Progenitor cell of endocrine pancreas (in vitro differentiated cells): ENCODE measurements at regions not wholly inside any gene's neighbourhood (a gene's known extent, or its start where the extent isn't known, plus 50 kb on each side); places are given as distances from the start of the nearest gene placed in this dataset.

Experiments used
- DNase-seq: peaks from one replicate; pipeline ENCODE4 v3.0.0; 2021; ENCODE audit warnings: low spot score; ENCODE audit not compliant: unreplicated experiment
- H3K27ac Mint-ChIP-seq: 2 replicates; pipeline ENCODE4 v1.8.0; 2021; ENCODE audit warnings: mild to moderate bottlenecking, moderate library complexity, mixed read lengths
- H3K27me3 Mint-ChIP-seq: 2 replicates; pipeline ENCODE4 v1.8.0; 2021; ENCODE audit warnings: mixed read lengths
- H3K36me3 Mint-ChIP-seq: 2 replicates; pipeline ENCODE4 v1.8.0; 2022; ENCODE audit warnings: mixed read lengths; ENCODE audit not compliant: insufficient read depth
- H3K4me1 Mint-ChIP-seq: 2 replicates; pipeline ENCODE4 v1.8.0; 2021; ENCODE audit warnings: low read depth, mixed read lengths
- H3K4me3 Mint-ChIP-seq: 2 replicates; pipeline ENCODE4 v1.8.0; 2021; ENCODE audit warnings: low read depth, mild to moderate bottlenecking, moderate library complexity, mixed read lengths
- H3K9me3 Mint-ChIP-seq: 2 replicates; pipeline ENCODE4 v1.8.0; 2021; ENCODE audit warnings: low read depth, mixed read lengths
- CTCF ChIP-seq: fragments of 200-600 bp; sonication (generic); IDR thresholded peaks from one replicate; pipeline ENCODE4 v1.5.0; 2021; ENCODE audit warnings: antibody characterized with exemption, mild to moderate bottlenecking; ENCODE audit not compliant: unreplicated experiment

GRCh38 chr3:71854096-71854495 is 69.1 kb upstream of the PROK2 start:
- Mint-ChIP-seq H3K4me3 (no peak overlapping the region), H3K4me1 (no peaks in the 10 kb centered on the region), H3K27me3 (peaks cover 22% of the 10 kb centered on the region), H3K9me3 (peaks cover 5% of the 10 kb centered on the region), H3K27ac (no peak overlapping the region), H3K36me3 (no peaks in the 10 kb centered on the region)
- TF ChIP-seq CTCF, result no peak
- DNase-seq, result no peak

GRCh38 chr3:71851878-71852277 is 66.9 kb upstream of the PROK2 start:
- H3K9me3 Mint-ChIP-seq, result peaks cover 5% of the 10 kb centered on the region
- no peaks in the 10 kb centered on the region for H3K36me3 Mint-ChIP-seq
- no peak overlapping the region for H3K4me3 Mint-ChIP-seq
- peaks cover 17% of the 10 kb centered on the region for H3K27me3 Mint-ChIP-seq
- H3K4me1 Mint-ChIP-seq, result no peaks in the 10 kb centered on the region
- DNase-seq, result no peak
- no peak overlapping the region for H3K27ac Mint-ChIP-seq
- no peak for TF ChIP-seq CTCF

- Mint-ChIP-seq H3K27me3 (peaks cover 14% of the 10 kb centered on the region), H3K36me3 (no peaks in the 10 kb centered on the region), H3K4me1 (no peaks in the 10 kb centered on the region), H3K9me3 (peaks cover 5% of the 10 kb centered on the region), H3K4me3 (no peak overlapping the region), H3K27ac (no peak overlapping the region)
- no peak for TF ChIP-seq CTCF
- DNase-seq, result no peak
Observed at GRCh38 chr3:71850654-71851053, 65.7 kb upstream of the PROK2 start.

GRCh38 chr3:71849681-71850080 is 64.7 kb upstream of the PROK2 start:
- Mint-ChIP-seq H3K9me3 (peaks cover 5% of the 10 kb centered on the region), H3K4me3 (no peak overlapping the region), H3K27ac (no peak overlapping the region), H3K36me3 (no peaks in the 10 kb centered on the region), H3K4me1 (no peaks in the 10 kb centered on the region), H3K27me3 (peaks cover 13% of the 10 kb centered on the region)
- no peak for DNase-seq
- no peak for TF ChIP-seq CTCF

- Mint-ChIP-seq H3K27ac (no peak overlapping the region), H3K27me3 (peaks cover 20% of the 10 kb centered on the region), H3K4me3 (no peak overlapping the region), H3K36me3 (no peaks in the 10 kb centered on the region), H3K4me1 (no peaks in the 10 kb centered on the region), H3K9me3 (peaks cover 5% of the 10 kb centered on the region)
- no peak for TF ChIP-seq CTCF
- DNase-seq, result no peak
Observed at GRCh38 chr3:71847794-71848193, 62.8 kb upstream of the PROK2 start.

- Mint-ChIP-seq H3K27me3 (peaks cover 20% of the 10 kb centered on the region), H3K9me3 (peaks cover 5% of the 10 kb centered on the region), H3K27ac (no peak overlapping the region), H3K4me1 (no peaks in the 10 kb centered on the region), H3K36me3 (no peaks in the 10 kb centered on the region), H3K4me3 (no peak overlapping the region)
- DNase-seq, result no peak
- TF ChIP-seq CTCF, result no peak
Observed at GRCh38 chr3:71846185-71846584, 61.2 kb upstream of the PROK2 start.
